HG02678 (cell line): ENCODE measurements at regions not wholly inside any gene's neighbourhood (a gene's known extent, or its start where the extent isn't known, plus 50 kb on each side); places are given as distances from the start of the nearest gene placed in this dataset.
"Not testable (repeated sequence)": the region's sequence is repeated elsewhere in the genome, so short reads cannot be mapped to it uniquely, and the experiment has no call there.

Source experiments
- ATAC-seq: cut with Tn5 transposase; IDR thresholded peaks from one replicate; pipeline ENCODE4 v1.9.1; 2021; ENCODE audit warnings: mild to moderate bottlenecking, moderate library complexity; ENCODE audit not compliant: unreplicated experiment

- no peak for ATAC-seq
Observed at GRCh38 chr12:25788707-25789442, 169.6 kb upstream of the RASSF8 start.

GRCh38 chr12:25789541-25789944, 168.9 kb upstream of the RASSF8 start:
- no peak for ATAC-seq

DNA sequence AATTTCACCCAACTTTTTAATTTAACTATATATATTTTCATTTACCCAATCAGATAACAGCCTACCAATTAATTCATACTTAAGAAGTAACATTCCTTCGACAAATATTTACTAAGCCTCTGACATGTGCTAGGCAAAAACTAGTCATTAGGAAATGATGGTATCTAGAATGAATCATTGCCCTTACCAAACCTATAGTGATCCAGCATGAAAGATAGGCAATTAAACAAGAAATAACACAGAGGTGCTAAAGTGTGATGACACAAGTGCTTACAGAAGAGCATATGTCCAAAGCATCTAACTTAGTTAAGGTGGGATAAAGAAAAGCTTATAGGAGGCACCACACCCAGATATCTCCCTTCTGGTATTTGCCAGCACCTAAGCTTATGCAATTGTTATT, 166.5 kb upstream of the RASSF8 start:
- no peak for ATAC-seq

DNA sequence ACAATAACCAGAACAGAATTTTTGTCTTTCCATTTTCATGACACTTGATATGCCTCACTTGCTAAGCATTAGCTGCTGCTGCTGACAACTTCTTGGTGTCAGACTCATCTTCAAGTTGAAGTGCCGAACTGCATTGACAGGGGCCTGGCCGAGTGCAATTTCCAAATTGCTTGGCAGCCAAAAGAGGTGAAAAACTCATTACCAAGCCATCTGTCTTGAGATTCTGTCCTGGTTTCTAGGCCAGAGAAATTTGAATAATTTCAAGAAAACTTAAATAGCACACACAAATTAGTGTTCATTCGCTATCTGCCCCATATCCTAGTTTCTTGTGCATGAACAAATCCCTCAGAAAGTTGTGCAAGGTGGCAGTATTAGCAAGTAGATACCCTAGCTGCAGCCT, 165.3 kb upstream of the RASSF8 start:
- ATAC-seq, result no peak

DNA sequence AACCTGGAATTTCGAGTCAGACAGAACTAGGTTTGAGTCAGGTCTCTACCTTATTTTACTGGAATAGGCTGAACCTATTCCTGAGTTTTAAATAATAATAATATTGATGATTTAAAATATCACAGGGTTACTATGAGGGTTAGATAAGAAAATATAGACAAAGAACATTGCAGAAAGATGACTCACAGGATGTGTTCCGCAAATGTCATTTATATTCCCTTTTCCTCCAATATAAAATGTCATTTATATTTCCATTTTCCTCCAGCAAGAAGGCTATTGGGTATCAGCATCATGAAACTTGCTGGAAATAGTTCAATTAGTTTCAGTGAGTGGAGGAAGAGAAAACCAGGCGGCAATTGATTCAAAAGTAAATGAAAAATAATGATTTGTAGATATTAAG, 163.9 kb upstream of the RASSF8 start:
- ATAC-seq, result no peak

DNA sequence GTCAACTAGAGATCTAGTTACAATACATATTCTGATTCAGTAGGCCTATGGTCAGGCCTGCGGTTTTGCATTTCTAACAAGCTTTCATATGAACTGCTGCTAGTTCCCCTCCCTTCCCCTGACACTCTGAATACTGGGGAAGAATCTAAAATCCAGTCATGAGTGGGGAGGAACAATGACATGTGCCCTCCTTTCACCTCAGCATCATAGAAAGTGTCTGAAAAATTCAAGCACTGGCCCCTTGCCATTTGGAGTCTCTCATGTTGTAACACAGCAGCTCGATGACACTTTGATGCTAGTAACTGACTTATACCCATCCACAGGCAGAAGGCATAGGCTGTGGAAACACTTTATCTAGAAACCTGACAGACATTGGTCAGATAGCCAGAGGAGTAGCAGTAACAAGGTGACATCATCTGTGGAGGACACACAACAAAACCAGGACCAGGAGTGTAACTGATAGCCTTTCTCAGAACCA, 161.9 kb upstream of the RASSF8 start:
- ATAC-seq, result no peak

GRCh38 chr12:25797386-25797785, 161.1 kb upstream of the RASSF8 start:
- no peak for ATAC-seq

GRCh38 chr12:25797949-25798348, 160.5 kb upstream of the RASSF8 start:
- no peak for ATAC-seq

GRCh38 chr12:25800101-25800500, 158.4 kb upstream of the RASSF8 start:
- no peak for ATAC-seq

DNA sequence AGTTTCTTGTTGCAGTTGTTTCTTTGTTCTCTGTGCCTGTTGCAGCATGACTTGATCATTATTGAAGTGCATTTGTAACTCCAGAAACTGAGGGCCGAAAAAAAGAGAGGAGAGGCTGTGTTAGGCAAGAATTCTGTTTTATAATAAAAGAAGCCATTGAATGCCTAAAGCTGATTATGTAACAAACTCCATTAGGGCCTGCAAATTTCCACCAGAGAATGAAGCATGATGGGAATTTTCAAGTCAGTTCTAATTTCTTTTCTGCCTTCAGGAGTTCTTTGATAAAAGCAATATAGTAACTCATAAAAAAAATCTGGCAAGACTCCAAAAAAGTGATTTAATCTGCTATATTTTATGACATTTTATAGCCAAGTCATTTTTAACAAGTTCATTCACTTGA, 156.7 kb upstream of the RASSF8 start:
- ATAC-seq, result no peak

DNA sequence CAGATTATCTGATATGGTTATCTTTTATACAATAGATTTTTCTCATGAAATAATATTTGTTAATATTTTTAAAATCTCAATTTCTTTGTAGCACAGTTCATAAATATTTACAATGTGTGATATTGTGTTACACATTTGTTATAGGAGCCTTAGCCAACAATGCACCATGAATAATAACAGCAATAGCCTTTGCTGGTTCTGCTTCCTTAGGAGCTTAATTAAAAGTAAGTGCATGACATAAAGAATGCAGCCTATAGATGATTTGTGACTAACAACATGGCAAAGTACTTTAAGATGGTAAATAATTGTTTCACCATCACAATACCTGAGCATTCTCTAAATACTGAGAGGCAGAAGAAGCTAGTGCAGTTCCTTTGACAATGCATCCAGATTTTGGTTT, 156.3 kb upstream of the RASSF8 start:
- no peak for ATAC-seq

GRCh38 chr12:25803029-25803664, 155.3 kb upstream of the RASSF8 start:
- ATAC-seq, result not testable (repeated sequence)

DNA sequence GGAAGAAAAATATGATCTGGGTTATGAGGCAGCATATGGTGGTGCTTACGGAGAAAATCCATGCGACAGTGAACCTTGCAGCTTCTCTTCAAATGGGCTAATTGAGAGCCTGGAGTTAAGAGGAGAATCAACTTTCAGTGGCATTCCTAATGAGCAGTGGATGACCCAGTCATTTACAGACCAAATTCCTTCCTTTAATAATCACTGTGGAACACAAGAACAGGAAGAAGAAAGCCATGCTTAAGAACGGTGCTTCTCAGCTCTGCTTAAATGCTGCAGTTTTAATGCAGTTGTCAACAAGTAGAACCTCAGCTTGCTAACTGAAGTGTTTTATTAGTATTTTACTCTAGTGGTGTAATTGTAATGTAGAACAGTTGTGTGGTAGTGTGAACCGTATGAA, 154.2 kb upstream of the RASSF8 start:
- ATAC-seq, result not testable (repeated sequence)

GRCh38 chr12:25806271-25806670, 152.2 kb upstream of the RASSF8 start:
- ATAC-seq, result no peak

DNA sequence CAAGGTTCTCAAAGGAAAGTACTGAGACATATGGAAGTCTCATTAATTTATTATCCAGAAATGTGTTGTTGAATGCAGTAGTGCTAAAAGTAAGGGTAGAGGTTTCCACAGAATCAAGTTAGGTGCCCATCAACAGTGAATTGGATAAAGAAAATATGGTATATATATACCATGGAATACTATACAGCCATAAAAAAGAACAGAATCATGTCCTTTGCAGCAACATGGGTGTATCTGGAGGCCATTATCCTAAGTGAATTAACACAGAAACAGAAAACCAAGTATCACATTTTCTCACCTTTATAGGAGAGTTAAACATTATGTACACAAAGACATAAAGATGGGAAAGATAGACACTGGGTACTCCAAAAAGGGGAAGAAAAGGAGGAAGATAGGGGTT, 149.9 kb upstream of the RASSF8 start:
- no peak for ATAC-seq

DNA sequence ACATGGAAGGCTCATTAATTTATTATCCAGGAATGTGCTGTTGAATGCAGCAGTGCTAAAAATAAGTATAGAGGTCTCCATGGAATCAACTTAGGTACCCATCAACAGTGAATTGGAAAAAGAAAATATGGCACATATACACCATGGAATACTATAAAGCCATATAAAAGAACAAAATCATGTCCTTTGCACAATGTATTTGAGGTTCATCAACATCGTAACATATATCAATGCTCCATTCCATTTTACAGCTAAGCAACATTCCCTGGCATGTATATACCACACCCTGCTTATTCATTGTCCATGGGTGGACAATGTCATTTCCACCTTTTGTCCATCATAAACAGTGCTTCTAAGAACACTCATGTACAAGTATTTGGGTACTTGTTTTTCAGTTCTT, 147.8 kb upstream of the RASSF8 start:
- no peak for ATAC-seq

- ATAC-seq, result peak; percentile 68
Observed at GRCh38 chr12:25811656-25812126, 146.8 kb upstream of the RASSF8 start.

DNA sequence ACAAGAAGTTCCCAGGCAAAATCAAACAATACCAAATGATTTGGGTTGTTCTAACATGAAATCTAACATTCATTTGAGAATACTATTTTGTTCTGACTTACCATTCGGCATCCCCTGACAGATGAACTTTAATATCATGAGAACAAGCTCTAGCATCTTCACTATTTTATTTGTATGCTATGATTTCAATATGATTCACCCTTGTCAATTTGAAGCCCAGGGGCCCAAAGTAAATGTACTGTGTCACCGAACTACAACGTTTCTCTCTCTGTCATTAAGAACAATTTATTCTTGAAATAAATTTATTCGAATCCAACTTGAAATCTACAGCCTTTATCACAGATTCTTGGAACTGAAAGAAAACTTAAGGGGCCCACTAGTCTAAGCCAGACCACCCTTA, 146.2 kb upstream of the RASSF8 start:
- ATAC-seq, result no peak

DNA sequence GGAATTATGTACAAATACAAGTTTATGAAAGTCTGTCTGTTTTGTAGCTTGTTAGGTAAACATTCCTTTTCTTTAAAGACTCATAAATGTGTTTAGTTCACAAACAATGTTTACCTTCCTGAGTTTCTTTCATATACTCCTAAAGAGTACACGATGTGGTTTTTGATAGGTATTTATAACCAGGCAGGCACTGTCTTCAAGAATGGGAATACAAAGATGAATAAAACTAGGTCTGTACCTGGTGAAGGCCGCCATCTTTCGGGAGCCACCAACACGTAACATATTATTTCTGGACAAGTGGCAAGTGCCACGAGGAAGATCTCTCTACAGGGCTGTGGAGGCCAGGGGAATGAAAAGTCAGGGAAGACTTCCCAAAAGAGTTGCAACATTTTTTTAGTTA, 144.6 kb upstream of the RASSF8 start:
- ATAC-seq, result no peak

GRCh38 chr12:25816637-25817036, 141.8 kb upstream of the RASSF8 start:
- ATAC-seq, result no peak

DNA sequence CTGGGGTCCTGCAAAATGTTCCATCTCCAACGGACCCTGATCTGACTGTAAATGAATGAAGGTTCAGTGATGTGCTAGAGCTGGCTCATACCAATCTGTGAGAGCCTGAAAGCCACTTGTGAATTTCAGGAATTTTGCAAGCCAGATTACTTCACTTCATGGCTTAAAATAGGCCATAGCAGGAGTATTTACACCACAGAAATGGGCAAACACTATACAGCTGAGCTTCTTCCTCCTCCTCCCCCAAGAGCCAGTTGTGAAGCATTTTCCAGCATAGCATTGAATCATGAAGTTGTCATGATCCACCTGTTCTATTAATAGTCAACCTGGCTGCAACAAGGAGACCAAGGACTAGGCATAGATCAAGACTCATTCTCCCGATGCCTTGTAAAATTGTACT, 141.3 kb upstream of the RASSF8 start:
- ATAC-seq, result no peak

DNA sequence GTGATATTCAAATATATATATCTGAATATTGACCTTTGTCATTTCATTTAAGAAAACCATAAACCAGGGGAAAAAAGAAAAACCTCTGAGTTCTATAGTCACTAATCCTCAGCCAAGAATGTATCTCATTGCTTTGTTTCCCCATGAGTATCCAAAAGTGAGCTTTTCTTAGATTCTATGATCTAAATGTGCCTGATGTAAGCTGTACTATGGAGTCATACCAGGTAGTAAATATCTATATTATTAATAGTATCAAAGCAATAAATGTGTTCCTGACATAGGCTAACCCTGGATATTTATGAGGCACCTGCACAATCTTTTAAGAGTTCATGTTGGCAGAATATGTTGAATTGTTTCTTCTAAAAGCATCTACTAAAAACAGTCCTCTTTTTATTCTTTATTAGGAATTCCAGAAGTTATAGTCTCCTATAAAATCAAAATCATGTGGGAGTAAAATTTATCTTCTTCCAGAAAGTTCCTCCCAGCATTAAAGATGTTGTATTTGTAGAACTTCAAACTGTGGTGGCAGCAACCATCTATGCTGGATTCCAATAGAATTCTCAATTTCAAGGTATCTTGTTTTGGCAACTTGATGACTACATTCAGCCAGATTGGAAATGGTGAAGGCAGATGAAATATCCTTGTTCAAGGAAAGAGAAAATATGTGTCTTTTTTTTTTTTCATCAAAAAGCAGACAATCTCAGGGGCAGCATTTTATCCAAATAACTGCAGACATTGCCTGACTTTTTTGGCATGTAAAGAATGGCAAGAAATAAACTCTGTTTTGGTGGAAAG, 139.7 kb upstream of the RASSF8 start:
- no peak for ATAC-seq
